K562 (cell line): ENCODE measurements at regions not wholly inside any gene's neighbourhood (a gene's known extent, or its start where the extent isn't known, plus 50 kb on each side); places are given as distances from the start of the nearest gene placed in this dataset.

Experiments used
- ATAC-seq: fragments of 200-7000 bp; cut with Tn5 transposase; 3 replicates; pipeline ENCODE4 v1.9.1; 2020; ENCODE audit warnings: moderate library complexity
- BruUV-seq: library from RNA; stranded (reverse); fragments of 400-500 nt; replicated peaks from 2 replicates; lab custom pipeline; 2021; lab: Mats Ljungman, UMichigan
- CTCF ChIA-PET: fragments of 300-600 bp; formaldehyde crosslinking; extraction: SDS; loops from one replicate; lab custom pipeline; 2021; ENCODE audit warnings: low intra/inter-chr PET ratio; lab: Yijun Ruan, JAX
- POLR2A ChIA-PET: fragments of 300-600, 350-650 bp; sonication (Branson Sonifier 250); formaldehyde crosslinking; extraction: SDS; loops from one replicate; lab custom pipeline; 2021; ENCODE audit warnings: antibody characterized with exemption, inconsistent platforms; lab: Yijun Ruan, JAX
- DNase-seq, 4 experiments: peaks; one replicate each; pipeline versions ENCODE4 v3.0.0 to v3.0.0-alpha.2; 2011 to 2018; ENCODE audit warnings: low spot score in 3 of 4, mixed read lengths in 3 of 4; ENCODE audit errors: extremely low read depth in 1 of 4
- FAIRE-seq: peaks from 2 replicates; lab custom pipeline; 2011; peaks lifted over from hg19 to GRCh38; lab: Jason Lieb, UNC
- H2AFZ ChIP-seq: 2 replicates; pipeline ENCODE4 v1.6.0; 2011; ENCODE audit warnings: low read depth, low read length, control low read depth, inconsistent platforms
- H3K27ac ChIP-seq: fragments of 200-600 bp; 3 replicates; pipeline ENCODE4 v1.8.0; 2011; ENCODE audit warnings: low read depth, mild to moderate bottlenecking, control low read depth, inconsistent platforms, low read length, moderate library complexity, mixed read lengths; ENCODE audit errors: extremely low read depth
- H3K27me3 ChIP-seq, 2 experiments: fragments of 300-600 bp in 1 of 2; 2 replicates in 1 of 2; 3 replicates in 1 of 2; pipeline versions ENCODE4 v1.6.0 to v1.8.0; 2011; ENCODE audit warnings: inconsistent platforms in 2 of 2, low read length in 2 of 2, mild to moderate bottlenecking in 1 of 2, mixed read lengths in 1 of 2, moderate library complexity in 1 of 2; ENCODE audit not compliant: control insufficient read depth in 2 of 2, insufficient read depth in 2 of 2
- H3K36me3 ChIP-seq: fragments of 300-600 bp; 3 replicates; pipeline ENCODE4 v1.8.0; 2011; ENCODE audit warnings: mild to moderate bottlenecking, low read length, inconsistent platforms; ENCODE audit not compliant: control insufficient read depth, insufficient read depth
- H3K4me1 ChIP-seq, 2 experiments: fragments of 200-600 bp in 1 of 2; replicated peaks in 1 of 2; 2 replicates in 1 of 2; 3 replicates in 1 of 2; pipeline versions ENCODE4 v1.5.1 to v1.8.0; 2011; ENCODE audit warnings: inconsistent platforms in 2 of 2, low read length in 2 of 2, mild to moderate bottlenecking in 1 of 2, mixed read lengths in 1 of 2, moderate library complexity in 1 of 2; ENCODE audit not compliant: control insufficient read depth in 2 of 2, insufficient read depth in 2 of 2
- H3K4me2 ChIP-seq: 2 replicates; pipeline ENCODE4 v1.6.1; 2011; ENCODE audit warnings: low read length, control low read depth, inconsistent platforms, mixed read lengths; ENCODE audit not compliant: insufficient read depth
- H3K4me3 ChIP-seq: fragments of 200-600 bp; sonication (generic), shearing (Covaris generic); 2 replicates; pipeline ENCODE4 v1.5.1; 2016; ENCODE audit warnings: control low read depth, inconsistent platforms
- H3K79me2 ChIP-seq: fragments of 200-600 bp; 3 replicates; pipeline ENCODE4 v1.8.0; 2011; ENCODE audit warnings: low read length, inconsistent platforms; ENCODE audit not compliant: control insufficient read depth, insufficient read depth
- H3K9ac ChIP-seq, 2 experiments: 2 replicates each; pipeline versions ENCODE4 v1.6.0 to v1.6.1; 2011; ENCODE audit warnings: low read depth in 2 of 2, low read length in 2 of 2, control low read depth in 1 of 2, inconsistent platforms in 1 of 2, mild to moderate bottlenecking in 1 of 2, mixed read lengths in 1 of 2; ENCODE audit not compliant: insufficient read depth in 1 of 2
- H3K9me1 ChIP-seq: one replicate; pipeline ENCODE4 v1.6.0; 2011; ENCODE audit warnings: inconsistent platforms, mild to moderate bottlenecking, low read length, moderate library complexity; ENCODE audit not compliant: control insufficient read depth, insufficient read depth
- H3K9me3 ChIP-seq: replicated peaks from 2 replicates; pipeline ENCODE4 v1.5.1; 2011; ENCODE audit warnings: low read depth, low read length, inconsistent platforms; ENCODE audit not compliant: control insufficient read depth, insufficient read depth
- H4K20me1 ChIP-seq: replicated peaks from 2 replicates; pipeline ENCODE4 v1.6.1; 2011; ENCODE audit warnings: low read length, inconsistent platforms, mixed read lengths; ENCODE audit not compliant: control insufficient read depth, insufficient read depth
- DPF2 ChIP-seq: fragments of 450-650 bp; IDR thresholded peaks from 2 replicates; pipeline ENCODE4 v1.6.1; 2016
- FOXP4 ChIP-seq: sonication (generic); formaldehyde crosslinking; IDR thresholded peaks from 2 replicates; pipeline ENCODE4 v1.8.0; 2022; ENCODE audit warnings: mild to moderate bottlenecking, missing genetic modification reagents, borderline replicate concordance
- GATA2 ChIP-seq: sonication (generic); formaldehyde crosslinking; IDR thresholded peaks from 2 replicates; pipeline ENCODE4 v1.4.0; 2020; ENCODE audit warnings: mild to moderate bottlenecking, missing genetic modification reagents
- HMG20B ChIP-seq: fragments of 250-450 bp; sonication (Bioruptor Pico); IDR thresholded peaks from 2 replicates; pipeline ENCODE4 v1.5.0; 2021; ENCODE audit warnings: mild to moderate bottlenecking
- TAF15 ChIP-seq: fragments of 200-400 bp; formaldehyde crosslinking; IDR thresholded peaks from 2 replicates; pipeline ENCODE4 v1.6.1; 2017; ENCODE audit warnings: mild to moderate bottlenecking, low read depth, low read length, moderate library complexity
- TRIM24 ChIP-seq, 2 experiments: fragments of 450-650 bp; IDR thresholded peaks; 2 replicates each; pipeline ENCODE4 v1.6.1; 2016
- ZNF280B ChIP-seq: fragments of 250-450 bp; sonication (Bioruptor Pico); IDR thresholded peaks from 2 replicates; pipeline ENCODE4 v1.5.1; 2021; ENCODE audit warnings: mild to moderate bottlenecking
- WGBS: fragments of 100-300 bp; shearing (Covaris generic); methylation state at CpG from one replicate; pipeline ENCODE4 v1.1.6; 2016; ENCODE audit warnings: low coverage, mixed read lengths; ENCODE audit not compliant: insufficient coverage; ENCODE audit errors: missing lambda C conversion rate; 5-methylcytosine and 5-hydroxymethylcytosine counted together
- in situ Hi-C: fragments of 300-500 bp; cut with MboI; formaldehyde crosslinking; loops from 4 replicates; pipeline ENCODE4 v1.15.0; 2018; ENCODE audit warnings: inconsistent platforms, mixed read lengths
- intact Hi-C: fragments of 100-400 bp; cut with micrococcal nuclease; formaldehyde crosslinking; loops from 2 replicates; pipeline ENCODE4 v1.14.2; 2022

DNA sequence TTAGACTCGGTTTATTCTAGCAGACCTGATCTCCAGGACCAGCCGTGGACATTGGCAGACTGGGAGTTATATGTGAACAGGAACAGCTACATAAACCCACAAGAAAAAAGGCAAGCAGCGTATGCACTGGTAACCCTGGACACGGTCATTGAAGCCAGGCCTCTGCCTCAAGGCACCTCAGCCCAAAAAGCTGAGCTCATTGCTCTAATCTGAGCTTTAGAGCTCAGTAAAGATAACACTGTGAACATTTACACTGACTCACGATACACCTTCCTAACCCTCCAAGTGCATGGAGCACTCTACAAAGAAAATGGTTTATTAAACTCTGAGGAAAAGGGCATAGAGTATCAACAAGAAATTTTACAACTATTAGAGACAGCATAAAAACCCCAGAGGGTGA, 148.9 kb upstream of the FGF16 start:
- Histone ChIP-seq H2AFZ (no peak overlapping the region), H3K27ac (no peak overlapping the region)

GRCh38 chrX:77298790-77299189, 148.4 kb upstream of the FGF16 start:
- H3K79me2 ChIP-seq, result no peaks in the 10 kb centered on the region
- FAIRE-seq (no peak), DNase-seq (no peak), ATAC-seq (no peak)
- no TSS peak for BruUV-seq
- H3K4me1 ChIP-seq, result no peaks in the 10 kb centered on the region
- ChIA-PET CTCF (no interaction called here), POLR2A (no interaction called here)
- no peak overlapping the region for H3K9ac ChIP-seq
- whole genome bisulfite sequencing, result 3% methylated on average over 6 of the region's 6 CpGs
- no peak overlapping the region for H3K4me3 ChIP-seq
- no peak for TF ChIP-seq ZNF280B (CRISPR knock-in tag)
- no peak for TF ChIP-seq FOXP4 (CRISPR knock-in tag)
- no peak for TF ChIP-seq TAF15
- no peak for TF ChIP-seq TRIM24 (IDR thresholded peaks at IDR 0.05)
- no peak for TF ChIP-seq DPF2
- no peaks in the 10 kb centered on the region for H3K9me3 ChIP-seq
- H3K27me3 ChIP-seq, result no peaks in the 10 kb centered on the region
- H3K9me1 ChIP-seq, result no peaks in the 10 kb centered on the region
- H3K27ac ChIP-seq, result no peak overlapping the region
- H2AFZ ChIP-seq, result no peak overlapping the region
- no peak overlapping the region for H3K4me2 ChIP-seq
- in situ Hi-C loops (no loop called here), intact Hi-C loops (no loop called here)
- no peaks in the 10 kb centered on the region for H3K36me3 ChIP-seq
- no peaks in the 10 kb centered on the region for H4K20me1 ChIP-seq

More for the DNA sequence above, 148.9 kb upstream of the FGF16 start:
- Histone ChIP-seq H3K27me3 (no peaks in the 10 kb centered on the region), H3K4me1 (no peaks in the 10 kb centered on the region)
- no TSS peak for BruUV-seq
- TF ChIP-seq GATA2 (CRISPR knock-in tag) (no peak), HMG20B (CRISPR knock-in tag) (no peak)
- TF ChIP-seq, all 486 proteins: peak for 0
- 5% methylated on average over 3 of the region's 5 CpGs for WGBS
- CTCF ChIA-PET, result no interaction called here
- DNase-seq (no peak), ATAC-seq (no peak), FAIRE-seq (no peak)
- no peaks in the 10 kb centered on the region for H3K79me2 ChIP-seq
- intact Hi-C loops (no loop called here), in situ Hi-C loops (no loop called here)
- no peaks in the 10 kb centered on the region for H3K36me3 ChIP-seq
- no peak overlapping the region for H3K4me3 ChIP-seq
- H4K20me1 ChIP-seq, result no peaks in the 10 kb centered on the region
- POLR2A ChIA-PET, result no interaction called here
- H3K9me3 ChIP-seq, result no peaks in the 10 kb centered on the region
- H3K9me1 ChIP-seq, result no peaks in the 10 kb centered on the region
- no peak overlapping the region for H3K9ac ChIP-seq
- H3K4me2 ChIP-seq, result no peak overlapping the region
